Upper lobe of right lung (tissue), 1 donor: ENCODE measurements at regions not wholly inside any gene's neighbourhood (a gene's known extent, or its start where the extent isn't known, plus 50 kb on each side); places are given as distances from the start of the nearest gene placed in this dataset.

Experiments
- ATAC-seq: fragments of 200-7000 bp; cut with Tn5 transposase; one replicate; pipeline ENCODE4 v1.9.1; 2020; ENCODE audit warnings: mild to moderate bottlenecking, moderate library complexity
- DNase-seq: peaks from one replicate; pipeline ENCODE4 v3.0.0-alpha.2; 2020
- H3K27ac ChIP-seq: fragments of 200-600 bp; one replicate; pipeline ENCODE4 v1.8.0; 2022
- H3K27me3 ChIP-seq: fragments of 200-600 bp; one replicate; pipeline ENCODE4 v1.8.0; 2022; ENCODE audit warnings: mild to moderate bottlenecking
- H3K36me3 ChIP-seq: fragments of 200-600 bp; one replicate; pipeline ENCODE4 v1.8.0; 2022
- H3K4me1 ChIP-seq: fragments of 200-600 bp; one replicate; pipeline ENCODE4 v1.8.0; 2022
- H3K4me3 ChIP-seq: fragments of 200-600 bp; one replicate; pipeline ENCODE4 v1.8.0; 2022; ENCODE audit warnings: mild to moderate bottlenecking
- H3K9me3 ChIP-seq: fragments of 200-600 bp; one replicate; pipeline ENCODE4 v1.8.0; 2022
- intact Hi-C: fragments of 100-400 bp; cut with DNase I; formaldehyde crosslinking; loops from one replicate; pipeline ENCODE4 v1.11.0; 2022
- TF ChIP-seq, protein P1 (sequence below): fragments of 200-600 bp; IDR thresholded peaks from one replicate; pipeline ENCODE4 v1.8.0; 2022; ENCODE audit warnings: antibody characterized with exemption
- donor health status: DM: no; HTN: yes; CAD: no; lungs with severe emphysema.

DNA sequence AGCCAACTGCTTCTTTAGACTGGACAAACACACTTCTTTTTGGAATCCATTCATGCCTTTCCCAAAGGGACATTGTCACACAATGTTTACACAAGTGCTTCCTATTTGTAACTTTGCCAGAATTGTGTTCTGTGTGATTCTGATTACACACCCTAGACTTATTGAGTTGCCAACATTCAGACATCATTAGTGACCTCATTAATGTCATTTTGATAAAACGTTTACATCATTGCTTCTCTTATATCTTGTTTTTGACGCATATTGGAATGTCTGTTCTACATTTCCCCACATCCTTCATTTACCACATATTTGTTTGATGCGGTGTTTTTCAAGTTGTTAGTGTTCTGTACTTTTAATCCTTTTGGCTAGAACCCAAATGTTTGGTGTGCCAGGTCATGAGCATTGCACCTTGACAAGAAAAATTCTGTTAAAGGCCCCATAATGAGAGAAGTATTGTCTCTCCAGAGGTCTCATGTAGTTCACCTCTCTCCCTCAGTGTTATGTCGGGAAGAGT, 305.5 kb downstream of the AEBP2 start:
- Histone ChIP-seq H3K4me3 (no peak overlapping the region), H3K36me3 (no peaks in the 10 kb centered on the region), H3K27ac (peak overlapping the region; percentile 18), H3K4me1 (no peaks in the 10 kb centered on the region), H3K27me3 (no peaks in the 10 kb centered on the region), H3K9me3 (no peaks in the 10 kb centered on the region)
- ATAC-seq: peak; percentile 43
- TF ChIP-seq, protein P1, sequence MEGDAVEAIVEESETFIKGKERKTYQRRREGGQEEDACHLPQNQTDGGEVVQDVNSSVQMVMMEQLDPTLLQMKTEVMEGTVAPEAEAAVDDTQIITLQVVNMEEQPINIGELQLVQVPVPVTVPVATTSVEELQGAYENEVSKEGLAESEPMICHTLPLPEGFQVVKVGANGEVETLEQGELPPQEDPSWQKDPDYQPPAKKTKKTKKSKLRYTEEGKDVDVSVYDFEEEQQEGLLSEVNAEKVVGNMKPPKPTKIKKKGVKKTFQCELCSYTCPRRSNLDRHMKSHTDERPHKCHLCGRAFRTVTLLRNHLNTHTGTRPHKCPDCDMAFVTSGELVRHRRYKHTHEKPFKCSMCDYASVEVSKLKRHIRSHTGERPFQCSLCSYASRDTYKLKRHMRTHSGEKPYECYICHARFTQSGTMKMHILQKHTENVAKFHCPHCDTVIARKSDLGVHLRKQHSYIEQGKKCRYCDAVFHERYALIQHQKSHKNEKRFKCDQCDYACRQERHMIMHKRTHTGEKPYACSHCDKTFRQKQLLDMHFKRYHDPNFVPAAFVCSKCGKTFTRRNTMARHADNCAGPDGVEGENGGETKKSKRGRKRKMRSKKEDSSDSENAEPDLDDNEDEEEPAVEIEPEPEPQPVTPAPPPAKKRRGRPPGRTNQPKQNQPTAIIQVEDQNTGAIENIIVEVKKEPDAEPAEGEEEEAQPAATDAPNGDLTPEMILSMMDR: no peak
- intact Hi-C loops: no loop called here
- no peak for DNase-seq

DNA sequence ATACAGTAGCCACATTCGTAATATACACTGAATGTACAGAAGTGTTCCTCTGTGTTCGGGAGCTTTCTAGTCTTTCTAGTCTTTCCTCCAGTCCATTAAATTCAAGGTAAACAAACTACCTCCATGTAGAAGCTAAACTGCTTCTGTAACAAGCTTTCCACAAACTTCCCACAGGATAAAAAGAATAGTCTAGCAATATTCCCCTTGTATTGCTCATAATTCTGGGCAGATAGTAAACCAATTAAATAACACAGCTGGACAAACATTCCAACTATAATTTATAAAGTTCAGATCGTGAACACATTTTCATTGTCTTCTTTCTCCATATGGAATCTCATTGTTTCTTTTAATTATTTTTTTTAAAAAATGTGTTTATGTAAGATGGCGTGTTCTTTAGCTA, 307.2 kb downstream of the AEBP2 start:
- intact Hi-C loops: no loop called here
- ATAC-seq (no peak), DNase-seq (no peak)
- Histone ChIP-seq H3K36me3 (no peaks in the 10 kb centered on the region), H3K27ac (no peak overlapping the region), H3K4me3 (no peak overlapping the region), H3K27me3 (no peaks in the 10 kb centered on the region), H3K4me1 (no peaks in the 10 kb centered on the region), H3K9me3 (no peaks in the 10 kb centered on the region)
- TF ChIP-seq, protein P1: no peak

DNA sequence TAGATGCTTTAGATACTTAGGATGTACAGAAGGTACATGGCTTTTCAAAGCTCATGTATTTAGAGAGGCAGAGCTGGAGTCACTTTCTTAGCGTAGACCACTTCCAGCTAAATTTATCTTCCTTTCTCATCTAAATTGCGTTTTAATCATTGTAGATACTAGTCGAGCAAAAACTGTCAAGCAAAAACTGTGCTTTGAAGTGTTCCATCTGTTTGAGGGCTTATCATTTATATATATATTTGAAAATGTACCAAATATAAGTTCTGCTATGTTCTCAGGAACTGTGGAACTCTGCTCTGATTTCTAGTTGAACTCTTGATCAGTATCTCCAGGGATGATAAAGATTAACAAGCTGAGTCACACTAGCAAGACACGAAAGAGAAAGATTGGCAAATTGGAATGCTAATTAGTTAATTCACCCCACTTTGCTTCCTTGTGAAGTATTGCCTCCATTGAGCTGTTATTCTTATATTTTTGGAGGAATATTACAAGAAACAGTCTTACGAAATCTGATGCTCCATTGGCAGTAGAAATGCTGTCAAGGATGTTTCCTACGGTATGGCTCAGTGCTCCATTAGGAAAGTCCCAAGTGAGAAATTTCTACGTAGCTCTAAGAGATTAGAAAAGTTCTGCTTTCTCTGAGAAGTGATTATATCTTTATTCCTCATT, 310.7 kb downstream of the AEBP2 start:
- Histone ChIP-seq H3K27ac (no peak overlapping the region), H3K27me3 (no peaks in the 10 kb centered on the region), H3K36me3 (no peaks in the 10 kb centered on the region), H3K4me3 (no peak overlapping the region), H3K9me3 (peaks cover 8% of the 10 kb centered on the region), H3K4me1 (no peaks in the 10 kb centered on the region)
- TF ChIP-seq, protein P1: no peak
- ATAC-seq: no peak
- no peak for DNase-seq
- intact Hi-C loops: no loop called here

DNA sequence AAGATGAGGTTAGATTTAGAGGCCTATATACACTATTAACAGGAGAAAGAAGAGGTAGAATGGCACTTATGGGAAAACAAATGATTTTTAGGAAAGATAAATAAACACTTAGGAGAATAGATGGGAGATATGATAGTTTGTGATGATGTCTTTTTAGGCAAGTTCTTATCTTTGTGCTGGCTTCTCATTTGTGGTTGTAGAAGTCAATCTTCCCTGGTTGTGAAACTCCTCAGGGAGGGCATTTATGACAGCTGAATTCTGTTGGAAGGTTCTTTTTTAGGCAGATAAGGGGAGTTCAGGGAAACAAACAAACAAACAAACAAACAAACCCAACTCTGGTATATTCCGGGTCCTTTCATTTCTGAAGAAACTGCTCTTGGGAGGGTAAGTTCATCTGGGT, 311.8 kb downstream of the AEBP2 start:
- Histone ChIP-seq H3K9me3 (peaks cover 8% of the 10 kb centered on the region), H3K27ac (no peak overlapping the region), H3K27me3 (no peaks in the 10 kb centered on the region), H3K4me3 (no peak overlapping the region), H3K36me3 (no peaks in the 10 kb centered on the region), H3K4me1 (no peaks in the 10 kb centered on the region)
- DNase-seq: no peak
- ATAC-seq: no peak
- TF ChIP-seq, protein P1: no peak
- intact Hi-C loops: no loop called here

DNA sequence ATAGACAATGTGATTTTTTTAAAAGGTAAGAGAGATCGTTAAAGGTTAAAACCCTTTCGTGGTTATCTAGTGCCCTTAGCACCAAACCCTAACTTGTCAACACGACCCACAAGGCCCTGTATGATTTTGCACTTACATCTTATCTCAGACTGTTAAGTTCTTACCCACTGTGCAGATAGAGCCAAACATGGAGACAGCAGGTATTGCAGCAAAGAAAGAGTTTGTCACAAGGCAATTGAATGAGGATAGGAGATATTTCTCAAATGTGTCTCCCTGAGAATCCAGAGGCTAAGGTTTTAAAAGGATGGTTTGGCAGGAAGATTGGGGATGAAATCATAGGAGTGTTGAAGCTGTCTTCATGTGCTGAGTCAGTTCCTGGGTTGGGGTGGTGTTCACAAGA, 313.4 kb downstream of the AEBP2 start:
- TF ChIP-seq, protein P1: no peak
- H3K27ac ChIP-seq: no peak overlapping the region
- intact Hi-C loops: no loop called here
- ATAC-seq (no peak), DNase-seq (no peak)
- no peak overlapping the region for H3K4me3 ChIP-seq
- H3K27me3 ChIP-seq: no peaks in the 10 kb centered on the region
- no peaks in the 10 kb centered on the region for H3K36me3 ChIP-seq
- peaks cover 8% of the 10 kb centered on the region for H3K9me3 ChIP-seq
- no peaks in the 10 kb centered on the region for H3K4me1 ChIP-seq

DNA sequence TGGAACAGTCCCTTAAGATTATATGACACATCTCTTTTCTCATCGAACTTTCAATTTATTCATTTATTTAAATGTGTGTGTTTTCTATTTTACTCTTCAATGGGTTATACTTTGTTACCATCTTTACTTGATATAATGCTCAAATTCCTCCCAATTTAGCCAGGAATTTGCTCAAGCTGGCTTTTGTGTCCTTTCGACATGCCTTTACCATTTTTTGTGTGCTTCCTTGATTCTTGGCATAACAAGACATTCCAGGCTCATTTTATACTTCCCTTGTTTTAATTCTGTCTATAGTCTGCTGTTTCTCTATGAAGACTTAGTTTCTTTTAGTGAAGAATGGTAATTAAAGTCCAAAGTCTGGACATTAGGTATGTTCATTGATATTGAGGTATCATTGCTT, 315.8 kb downstream of the AEBP2 start:
- H3K4me1 ChIP-seq: no peaks in the 10 kb centered on the region
- ATAC-seq (no peak), DNase-seq (no peak)
- no peak overlapping the region for H3K4me3 ChIP-seq
- no peaks in the 10 kb centered on the region for H3K36me3 ChIP-seq
- TF ChIP-seq, protein P1: no peak
- H3K9me3 ChIP-seq: peaks cover 8% of the 10 kb centered on the region
- no peak overlapping the region for H3K27ac ChIP-seq
- intact Hi-C loops: no loop called here
- no peaks in the 10 kb centered on the region for H3K27me3 ChIP-seq
